ENCODE measurements at regions not wholly inside any gene's neighbourhood (a gene's known extent, or its start where the extent isn't known, plus 50 kb on each side); places are given as distances from the start of the nearest gene placed in this dataset.

DNA sequence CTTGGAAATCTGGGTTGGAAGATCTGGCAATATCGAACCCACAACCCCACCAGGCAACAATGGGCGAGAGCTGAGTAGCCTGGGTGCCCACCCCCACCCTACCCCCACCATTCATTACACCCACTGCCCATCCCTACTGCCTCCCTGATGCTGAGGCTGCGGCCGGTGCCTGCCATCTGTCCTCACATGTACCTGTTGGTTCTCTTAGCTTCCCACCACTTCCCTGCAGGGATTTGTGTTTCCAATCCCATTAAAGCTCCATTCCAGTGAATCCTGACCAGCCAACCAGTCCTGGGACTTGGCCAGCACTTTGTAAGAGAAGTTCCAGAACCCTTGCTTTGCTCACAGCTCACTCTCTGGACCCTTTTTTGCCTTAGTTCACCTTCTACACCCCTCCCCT, 163.0 kb upstream of the SH3BP4 start:
- Histone ChIP-seq H3K4me3 (no peak overlapping the region), H3K27ac (no peak overlapping the region), H3K36me3 (no peaks in the 10 kb centered on the region), H3K27me3 (replicated peaks; ENCODE audit: insufficient read depth) (no peaks in the 10 kb centered on the region), H3K9me3 (no peaks in the 10 kb centered on the region), H3K4me1 (ENCODE audit: control insufficient read depth in 1 of 2, low read depth in 2 of 2) (no peaks in the 10 kb centered on the region)
- no peak for ATAC-seq (ENCODE audit: insufficient number of reproducible peaks, low FRiP score, low read depth)
- TF ChIP-seq CTCF (IDR thresholded peaks at IDR 0.05): no peak
- DNase-seq (ENCODE audit: low spot score): no peak

GRCh38 chr2:234788381-234788780, 163.4 kb upstream of the SH3BP4 start:
- Histone ChIP-seq H3K9me3 (peaks cover 4% of the 10 kb centered on the region), H3K4me3 (no peak overlapping the region), H3K27me3 (replicated peaks; ENCODE audit: insufficient read depth) (no peaks in the 10 kb centered on the region), H3K27ac (no peak overlapping the region), H3K36me3 (no peaks in the 10 kb centered on the region), H3K4me1 (ENCODE audit: control insufficient read depth in 1 of 2, low read depth in 2 of 2) (no peaks in the 10 kb centered on the region)
- ATAC-seq (ENCODE audit: insufficient number of reproducible peaks, low FRiP score, low read depth) (no peak), DNase-seq (ENCODE audit: low spot score) (no peak)
- no peak for TF ChIP-seq CTCF (IDR thresholded peaks at IDR 0.05)

- Histone ChIP-seq H3K4me1 (ENCODE audit: control insufficient read depth in 1 of 2, low read depth in 2 of 2) (no peaks in the 10 kb centered on the region), H3K27me3 (replicated peaks; ENCODE audit: insufficient read depth) (no peaks in the 10 kb centered on the region)
Observed at GRCh38 chr2:234787114-234787513, 164.7 kb upstream of the SH3BP4 start.

DNA sequence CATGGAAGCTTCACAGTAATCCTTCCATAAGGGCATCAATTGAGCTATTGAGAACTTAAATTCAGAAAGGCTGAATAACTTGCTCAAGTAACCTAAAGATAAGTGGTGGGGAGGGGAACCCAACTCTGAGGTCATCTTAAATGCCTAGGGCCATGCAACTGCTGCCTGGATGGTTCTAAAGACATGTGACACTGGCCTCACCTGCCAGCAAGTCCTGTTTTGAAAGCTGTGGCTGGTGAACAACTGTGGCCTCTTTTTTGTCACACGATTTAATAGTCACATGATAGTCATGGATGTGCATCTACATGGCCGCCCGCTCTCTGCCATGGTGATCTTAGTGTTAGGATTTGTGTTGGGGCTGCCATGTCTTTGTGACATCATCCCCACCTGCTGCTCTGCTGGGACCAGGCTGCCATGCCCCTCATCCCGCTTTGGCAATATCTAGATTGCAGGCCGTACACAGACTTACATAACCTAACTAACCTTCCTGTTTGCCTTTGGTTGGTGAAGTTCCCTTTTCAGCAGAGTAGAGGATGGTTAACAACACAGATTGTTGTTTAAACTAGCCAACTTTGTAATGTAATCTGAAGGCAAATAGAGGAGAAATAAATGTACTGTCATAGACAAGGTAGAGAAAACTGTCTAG, 177.9 kb upstream of the SH3BP4 start:
- H3K4me1 ChIP-seq (ENCODE audit: control insufficient read depth in 1 of 2, low read depth in 2 of 2): no peaks in the 10 kb centered on the region
- ATAC-seq (ENCODE audit: insufficient number of reproducible peaks, low FRiP score, low read depth) (no peak), DNase-seq (ENCODE audit: low spot score) (no peak)
- TF ChIP-seq CTCF (IDR thresholded peaks at IDR 0.05): no peak
- no peak overlapping the region for H3K27ac ChIP-seq
- no peak overlapping the region for H3K4me3 ChIP-seq
- no peaks in the 10 kb centered on the region for H3K36me3 ChIP-seq
- H3K9me3 ChIP-seq: no peaks in the 10 kb centered on the region
- H3K27me3 ChIP-seq (replicated peaks; ENCODE audit: insufficient read depth): no peaks in the 10 kb centered on the region

More at GRCh38 chr2:234787114-234787513, 164.7 kb upstream of the SH3BP4 start:
- DNase-seq (ENCODE audit: low spot score) (no peak), ATAC-seq (ENCODE audit: insufficient number of reproducible peaks, low FRiP score, low read depth) (no peak)
- H3K9me3 ChIP-seq: peaks cover 10% of the 10 kb centered on the region
- no peak overlapping the region for H3K4me3 ChIP-seq
- no peaks in the 10 kb centered on the region for H3K36me3 ChIP-seq
- TF ChIP-seq CTCF (IDR thresholded peaks at IDR 0.05): no peak
- H3K27ac ChIP-seq: no peak overlapping the region

GRCh38 chr2:234773129-234773528, 178.7 kb upstream of the SH3BP4 start:
- Histone ChIP-seq H3K9me3 (no peaks in the 10 kb centered on the region), H3K4me1 (ENCODE audit: control insufficient read depth in 1 of 2, low read depth in 2 of 2) (no peaks in the 10 kb centered on the region), H3K36me3 (no peaks in the 10 kb centered on the region), H3K4me3 (no peak overlapping the region), H3K27ac (no peak overlapping the region), H3K27me3 (replicated peaks; ENCODE audit: insufficient read depth) (no peaks in the 10 kb centered on the region)
- DNase-seq (ENCODE audit: low spot score): no peak
- ATAC-seq (ENCODE audit: insufficient number of reproducible peaks, low FRiP score, low read depth): no peak
- TF ChIP-seq CTCF (IDR thresholded peaks at IDR 0.05): no peak
